Fibroblast of villous mesenchyme (primary cell): ENCODE measurements at regions not wholly inside any gene's neighbourhood (a gene's known extent, or its start where the extent isn't known, plus 50 kb on each side); places are given as distances from the start of the nearest gene placed in this dataset.

Experiments used
- DNase-seq: peaks from one replicate; pipeline ENCODE4 v3.0.0-alpha.2; 2010; ENCODE audit warnings: low read depth
- H3K4me3 ChIP-seq: 2 replicates; pipeline ENCODE4 v1.5.1; 2011; ENCODE audit warnings: low read depth, mild to moderate bottlenecking, low read length
- CTCF ChIP-seq: IDR thresholded peaks from 2 replicates; pipeline ENCODE4 v1.5.1; 2012; ENCODE audit warnings: low read depth, mild to moderate bottlenecking, low read length; ENCODE audit not compliant: insufficient read depth

GRCh38 chr7:23887660-23888059 is 177.6 kb downstream of the STK31 start:
- H3K4me3 ChIP-seq, result no peak overlapping the region
- no peak for TF ChIP-seq CTCF
- DNase-seq, result no peak

- DNase-seq, result no peak
- H3K4me3 ChIP-seq, result no peak overlapping the region
These were observed 178.9 kb downstream of the STK31 start for GRCh38 chr7:23888958-23889357.

GRCh38 chr7:23889566-23889965 is 179.5 kb downstream of the STK31 start:
- no peak for DNase-seq
- no peak overlapping the region for H3K4me3 ChIP-seq
- no peak for TF ChIP-seq CTCF

More at GRCh38 chr7:23888958-23889357, 178.9 kb downstream of the STK31 start:
- no peak for TF ChIP-seq CTCF

GRCh38 chr7:23892019-23892418 is 182.0 kb downstream of the STK31 start:
- no peak for DNase-seq
- no peak for TF ChIP-seq CTCF
- no peak overlapping the region for H3K4me3 ChIP-seq

- DNase-seq, result peak; percentile 39
- no peak for TF ChIP-seq CTCF
- no peak overlapping the region for H3K4me3 ChIP-seq
These were observed 183.3 kb downstream of the STK31 start for GRCh38 chr7:23893176-23893941.

GRCh38 chr7:23893942-23894891 is 184.2 kb downstream of the STK31 start:
- no peak overlapping the region for H3K4me3 ChIP-seq
- TF ChIP-seq CTCF, result no peak
- DNase-seq, result peak; percentile 72
